ENCODE measurements at regions not wholly inside any gene's neighbourhood (a gene's known extent, or its start where the extent isn't known, plus 50 kb on each side); places are given as distances from the start of the nearest gene placed in this dataset.

GRCh38 chr12:107963635-107964034 is 165.5 kb upstream of the WSCD2 start:
- H3K36me3 Mint-ChIP-seq (ENCODE audit: low read depth) = no peaks in the 10 kb centered on the region
- H3K27ac Mint-ChIP-seq = no peak overlapping the region
- no peaks in the 10 kb centered on the region for H3K9me3 Mint-ChIP-seq
- H3K4me3 Mint-ChIP-seq = no peak overlapping the region
- no peaks in the 10 kb centered on the region for H3K4me1 Mint-ChIP-seq
- peaks cover 8% of the 10 kb centered on the region for H3K27me3 Mint-ChIP-seq (ENCODE audit: low read depth)
- TF ChIP-seq, protein P1, sequence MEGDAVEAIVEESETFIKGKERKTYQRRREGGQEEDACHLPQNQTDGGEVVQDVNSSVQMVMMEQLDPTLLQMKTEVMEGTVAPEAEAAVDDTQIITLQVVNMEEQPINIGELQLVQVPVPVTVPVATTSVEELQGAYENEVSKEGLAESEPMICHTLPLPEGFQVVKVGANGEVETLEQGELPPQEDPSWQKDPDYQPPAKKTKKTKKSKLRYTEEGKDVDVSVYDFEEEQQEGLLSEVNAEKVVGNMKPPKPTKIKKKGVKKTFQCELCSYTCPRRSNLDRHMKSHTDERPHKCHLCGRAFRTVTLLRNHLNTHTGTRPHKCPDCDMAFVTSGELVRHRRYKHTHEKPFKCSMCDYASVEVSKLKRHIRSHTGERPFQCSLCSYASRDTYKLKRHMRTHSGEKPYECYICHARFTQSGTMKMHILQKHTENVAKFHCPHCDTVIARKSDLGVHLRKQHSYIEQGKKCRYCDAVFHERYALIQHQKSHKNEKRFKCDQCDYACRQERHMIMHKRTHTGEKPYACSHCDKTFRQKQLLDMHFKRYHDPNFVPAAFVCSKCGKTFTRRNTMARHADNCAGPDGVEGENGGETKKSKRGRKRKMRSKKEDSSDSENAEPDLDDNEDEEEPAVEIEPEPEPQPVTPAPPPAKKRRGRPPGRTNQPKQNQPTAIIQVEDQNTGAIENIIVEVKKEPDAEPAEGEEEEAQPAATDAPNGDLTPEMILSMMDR (IDR thresholded peaks at IDR 0.05; ENCODE audit: unreplicated experiment in 3 of 3) = no peak

DNA sequence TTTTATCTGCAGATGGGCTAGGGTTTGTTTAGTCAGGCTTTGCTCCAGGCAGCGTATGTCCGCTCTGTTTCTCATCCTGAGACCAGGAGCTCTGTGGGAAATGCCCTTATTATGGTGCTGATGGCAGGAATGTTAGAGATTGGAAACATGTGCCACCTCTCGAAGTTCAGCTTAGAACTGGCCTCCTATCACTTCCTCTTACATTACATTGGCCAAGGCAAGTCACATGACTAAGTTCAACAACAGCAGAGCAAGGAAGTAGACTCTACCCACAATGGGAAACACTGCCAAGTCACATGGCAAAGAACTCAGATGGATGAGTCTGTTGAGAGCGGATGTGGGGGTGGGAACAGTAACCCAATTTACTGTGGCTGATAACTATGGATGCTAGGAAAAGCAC is 161.9 kb upstream of the WSCD2 start:
- TF ChIP-seq, protein P1 (IDR thresholded peaks at IDR 0.05; ENCODE audit: unreplicated experiment in 3 of 3) = no peak
- Mint-ChIP-seq H3K36me3 (ENCODE audit: low read depth) (no peaks in the 10 kb centered on the region), H3K4me3 (no peak overlapping the region), H3K27me3 (ENCODE audit: low read depth) (peaks cover 5% of the 10 kb centered on the region), H3K9me3 (no peaks in the 10 kb centered on the region), H3K27ac (no peak overlapping the region), H3K4me1 (no peaks in the 10 kb centered on the region)

DNA sequence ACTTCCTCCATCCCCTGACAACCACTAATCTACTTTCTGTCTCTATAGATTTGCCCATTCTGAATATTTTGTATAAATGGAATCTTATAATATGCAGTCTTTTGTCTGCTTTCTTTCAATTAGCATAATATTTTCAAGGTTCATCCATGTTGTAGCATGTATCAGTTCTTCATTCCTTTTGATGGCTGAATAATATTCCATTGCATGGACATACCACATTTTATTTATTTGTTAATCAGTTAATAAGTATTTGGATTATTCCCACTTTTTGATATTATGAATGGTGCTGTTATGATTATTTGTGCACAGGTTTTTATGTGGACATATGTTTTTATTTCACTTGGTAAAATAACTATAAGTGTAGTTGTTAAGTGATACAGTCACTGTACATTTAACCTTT is 155.1 kb upstream of the WSCD2 start:
- Mint-ChIP-seq H3K27ac (no peak overlapping the region), H3K27me3 (ENCODE audit: low read depth) (peaks cover 8% of the 10 kb centered on the region), H3K9me3 (peaks cover 5% of the 10 kb centered on the region), H3K4me3 (no peak overlapping the region), H3K36me3 (ENCODE audit: low read depth) (no peaks in the 10 kb centered on the region), H3K4me1 (no peaks in the 10 kb centered on the region)
- TF ChIP-seq, protein P1 (IDR thresholded peaks at IDR 0.05; ENCODE audit: unreplicated experiment in 3 of 3) = no peak

GRCh38 chr12:107976331-107976730 is 152.8 kb upstream of the WSCD2 start:
- peaks cover 7% of the 10 kb centered on the region for H3K27me3 Mint-ChIP-seq (ENCODE audit: low read depth)
- no peak overlapping the region for H3K4me3 Mint-ChIP-seq
- H3K4me1 Mint-ChIP-seq = no peaks in the 10 kb centered on the region
- TF ChIP-seq, protein P1 (IDR thresholded peaks at IDR 0.05; ENCODE audit: unreplicated experiment in 3 of 3) = no peak
- no peaks in the 10 kb centered on the region for H3K36me3 Mint-ChIP-seq (ENCODE audit: low read depth)
- peaks cover 5% of the 10 kb centered on the region for H3K9me3 Mint-ChIP-seq
- no peak overlapping the region for H3K27ac Mint-ChIP-seq

DNA sequence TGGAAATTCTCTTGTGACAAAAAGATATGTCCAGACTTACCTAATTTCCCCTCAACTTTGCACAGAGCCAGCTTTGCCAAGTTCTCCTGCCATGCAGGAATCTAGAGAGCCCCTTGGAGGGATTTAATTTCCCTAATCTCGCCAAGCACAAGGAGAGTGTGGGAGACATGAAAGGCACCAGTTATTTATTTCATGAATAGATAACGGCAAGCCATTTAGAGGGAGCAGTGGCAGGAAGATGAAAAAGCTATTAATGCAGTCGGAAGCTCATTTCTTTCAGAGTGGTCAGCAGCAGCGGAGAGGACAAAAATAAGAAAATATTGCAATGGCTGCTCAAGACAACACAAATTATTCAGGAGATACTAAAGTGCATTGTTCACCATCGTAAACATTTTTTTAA is 150.9 kb upstream of the WSCD2 start:
- no peak overlapping the region for H3K27ac Mint-ChIP-seq
- no peak overlapping the region for H3K4me3 Mint-ChIP-seq

DNA sequence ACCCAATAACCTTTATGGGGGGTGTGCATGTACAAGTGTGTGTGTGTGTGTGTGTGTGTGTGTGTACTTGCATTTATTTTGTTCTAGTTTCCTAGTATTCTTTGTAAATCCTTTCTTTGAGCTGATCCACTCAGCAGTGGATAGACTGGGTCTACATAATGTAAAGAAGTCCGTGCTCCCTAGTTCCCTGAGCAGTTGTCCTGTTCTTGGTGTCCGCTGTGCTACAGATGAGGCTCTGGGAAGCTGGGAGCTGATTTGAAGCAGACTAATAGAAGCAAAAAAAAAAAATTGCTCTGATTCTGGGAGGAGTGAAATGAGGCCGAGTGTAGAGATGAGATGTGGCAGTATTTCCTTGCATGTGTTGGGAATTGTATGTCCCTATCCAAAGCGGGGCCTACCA is 150.4 kb upstream of the WSCD2 start:
- Mint-ChIP-seq H3K36me3 (ENCODE audit: low read depth) (no peaks in the 10 kb centered on the region), H3K4me1 (no peaks in the 10 kb centered on the region), H3K27ac (no peak overlapping the region), H3K27me3 (ENCODE audit: low read depth) (peaks cover 10% of the 10 kb centered on the region), H3K4me3 (no peak overlapping the region), H3K9me3 (peaks cover 5% of the 10 kb centered on the region)
- TF ChIP-seq, protein P1 (IDR thresholded peaks at IDR 0.05; ENCODE audit: unreplicated experiment in 3 of 3) = no peak

More for the DNA sequence above, 150.9 kb upstream of the WSCD2 start:
- Mint-ChIP-seq H3K36me3 (ENCODE audit: low read depth) (no peaks in the 10 kb centered on the region), H3K27me3 (ENCODE audit: low read depth) (peaks cover 10% of the 10 kb centered on the region), H3K9me3 (peaks cover 5% of the 10 kb centered on the region), H3K4me1 (no peaks in the 10 kb centered on the region)
- TF ChIP-seq, protein P1 (IDR thresholded peaks at IDR 0.05; ENCODE audit: unreplicated experiment in 3 of 3) = no peak

All from nephron (organoid).